SK-N-MC (cell line): ENCODE measurements at regions not wholly inside any gene's neighbourhood (a gene's known extent, or its start where the extent isn't known, plus 50 kb on each side); places are given as distances from the start of the nearest gene placed in this dataset.

Source experiments
- EZH2 ChIP-seq: fragments of 200-600 bp; sonication (generic); IDR thresholded peaks from one replicate; pipeline ENCODE4 v1.6.1; 2017; ENCODE audit warnings: antibody characterized with exemption
- POLR2AphosphoS5 ChIP-seq: IDR thresholded peaks from 2 replicates; pipeline ENCODE4 v1.6.1; 2012; ENCODE audit warnings: mild to moderate bottlenecking, low read depth, low read length, borderline replicate concordance

GRCh38 chr2:220309215-220309614 lies 681.8 kb downstream of the SLC4A3 start:
- no peak for TF ChIP-seq EZH2
- no peak for TF ChIP-seq POLR2AphosphoS5
